ENCODE measurements at regions not wholly inside any gene's neighbourhood (a gene's known extent, or its start where the extent isn't known, plus 50 kb on each side); places are given as distances from the start of the nearest gene placed in this dataset.

- no peak for DNase-seq (ENCODE audit: low spot score in 2 of 2)
- 87% methylated on average over 2 of the region's 2 CpGs for WGBS
Measured at GRCh38 chr10:106317554-106317953, 847.0 kb downstream of the SORCS1 start.

GRCh38 chr10:106313041-106313440, 851.5 kb downstream of the SORCS1 start:
- 39% methylated on average over 1 of the region's 1 CpG for WGBS
- no peaks in the 10 kb centered on the region for H3K27me3 ChIP-seq
- TF ChIP-seq POLR2AphosphoS5 (IDR thresholded peaks at IDR 0.05) (no peak), EP300 (IDR thresholded peaks at IDR 0.05) (no peak), CTCF (IDR thresholded peaks at IDR 0.05) (no peak), POLR2A (IDR thresholded peaks at IDR 0.05) (no peak)
- no peaks in the 10 kb centered on the region for H3K4me1 ChIP-seq
- no peak overlapping the region for H3K27ac ChIP-seq
- no peaks in the 10 kb centered on the region for H3K36me3 ChIP-seq
- no peak for DNase-seq (ENCODE audit: low spot score in 2 of 2)
- H3K4me3 ChIP-seq: no peak overlapping the region
- H3K9me3 ChIP-seq: no peaks in the 10 kb centered on the region

More at GRCh38 chr10:106317554-106317953, 847.0 kb downstream of the SORCS1 start:
- Histone ChIP-seq H3K4me3 (no peak overlapping the region), H3K4me1 (no peaks in the 10 kb centered on the region), H3K9me3 (no peaks in the 10 kb centered on the region), H3K27me3 (no peaks in the 10 kb centered on the region), H3K27ac (no peak overlapping the region), H3K36me3 (no peaks in the 10 kb centered on the region)
- TF ChIP-seq EP300 (IDR thresholded peaks at IDR 0.05) (no peak), CTCF (IDR thresholded peaks at IDR 0.05) (no peak), POLR2AphosphoS5 (IDR thresholded peaks at IDR 0.05) (no peak), POLR2A (IDR thresholded peaks at IDR 0.05) (no peak)

- 24% methylated on average over 1 of the region's 1 CpG for WGBS
- H3K36me3 ChIP-seq: no peaks in the 10 kb centered on the region
- H3K27me3 ChIP-seq: no peaks in the 10 kb centered on the region
- TF ChIP-seq EP300 (IDR thresholded peaks at IDR 0.05) (no peak), POLR2A (IDR thresholded peaks at IDR 0.05) (no peak), POLR2AphosphoS5 (IDR thresholded peaks at IDR 0.05) (no peak), CTCF (IDR thresholded peaks at IDR 0.05) (no peak)
- DNase-seq (ENCODE audit: low spot score in 2 of 2): no peak
- H3K4me3 ChIP-seq: no peak overlapping the region
- no peaks in the 10 kb centered on the region for H3K4me1 ChIP-seq
- no peaks in the 10 kb centered on the region for H3K9me3 ChIP-seq
- H3K27ac ChIP-seq: no peak overlapping the region
Measured at GRCh38 chr10:106312087-106312486, 852.4 kb downstream of the SORCS1 start.

GRCh38 chr10:106311590-106311989, 852.9 kb downstream of the SORCS1 start:
- Histone ChIP-seq H3K27me3 (no peaks in the 10 kb centered on the region), H3K9me3 (no peaks in the 10 kb centered on the region), H3K4me3 (no peak overlapping the region), H3K36me3 (no peaks in the 10 kb centered on the region), H3K4me1 (no peaks in the 10 kb centered on the region), H3K27ac (no peak overlapping the region)
- no peak for DNase-seq (ENCODE audit: low spot score in 2 of 2)
- 52% methylated on average over 4 of the region's 4 CpGs for WGBS
- TF ChIP-seq EP300 (IDR thresholded peaks at IDR 0.05) (no peak), POLR2AphosphoS5 (IDR thresholded peaks at IDR 0.05) (no peak), CTCF (IDR thresholded peaks at IDR 0.05) (no peak), POLR2A (IDR thresholded peaks at IDR 0.05) (no peak)

GRCh38 chr10:106310596-106310995, 853.9 kb downstream of the SORCS1 start:
- Histone ChIP-seq H3K9me3 (no peaks in the 10 kb centered on the region), H3K36me3 (no peaks in the 10 kb centered on the region), H3K4me3 (no peak overlapping the region), H3K27ac (no peak overlapping the region), H3K27me3 (no peaks in the 10 kb centered on the region), H3K4me1 (no peaks in the 10 kb centered on the region)
- 66% methylated on average over 2 of the region's 2 CpGs for WGBS
- TF ChIP-seq POLR2A (IDR thresholded peaks at IDR 0.05): no peak
- no peak for TF ChIP-seq CTCF (IDR thresholded peaks at IDR 0.05)
- TF ChIP-seq POLR2AphosphoS5 (IDR thresholded peaks at IDR 0.05): no peak
- TF ChIP-seq EP300 (IDR thresholded peaks at IDR 0.05): no peak
- DNase-seq (ENCODE audit: low spot score in 2 of 2): no peak

Measured in suprapubic skin (tissue), 4 donors.